ENCODE measurements at regions not wholly inside any gene's neighbourhood (a gene's known extent, or its start where the extent isn't known, plus 50 kb on each side); places are given as distances from the start of the nearest gene placed in this dataset.

- no peak for DNase-seq
Observed at GRCh38 chr6:21893793-21894192, 300.2 kb downstream of the SOX4 start.

GRCh38 chr6:21895555-21895954 is 302.0 kb downstream of the SOX4 start:
- no peak for DNase-seq

- DNase-seq: no peak
Observed at GRCh38 chr6:21898107-21898796, 304.7 kb downstream of the SOX4 start.

GRCh38 chr6:21899708-21900107 is 306.2 kb downstream of the SOX4 start:
- no peak for DNase-seq

GRCh38 chr6:21900730-21901129 is 307.2 kb downstream of the SOX4 start:
- DNase-seq: peak; percentile 39

GRCh38 chr6:21902628-21903169 is 309.1 kb downstream of the SOX4 start:
- no peak for DNase-seq

- no peak for DNase-seq
Observed at GRCh38 chr6:21905531-21905930, 312.0 kb downstream of the SOX4 start.

GRCh38 chr6:21906826-21907225 is 313.3 kb downstream of the SOX4 start:
- no peak for DNase-seq

- no peak for DNase-seq
Observed at GRCh38 chr6:21907291-21907690, 313.7 kb downstream of the SOX4 start.

- DNase-seq: no peak
Observed at GRCh38 chr6:21908161-21908848, 314.8 kb downstream of the SOX4 start.

GRCh38 chr6:21909321-21909720 is 315.8 kb downstream of the SOX4 start:
- DNase-seq: no peak

- DNase-seq: no peak
Observed at GRCh38 chr6:21911208-21911607, 317.7 kb downstream of the SOX4 start.

- no peak for DNase-seq
Observed at GRCh38 chr6:21912151-21912832, 318.7 kb downstream of the SOX4 start.

GRCh38 chr6:21914121-21914973 is 320.8 kb downstream of the SOX4 start:
- no peak for DNase-seq

- DNase-seq: peak; percentile 25
Observed at GRCh38 chr6:21915707-21916260, 322.2 kb downstream of the SOX4 start.

- no peak for DNase-seq
Observed at GRCh38 chr6:21918041-21918440, 324.5 kb downstream of the SOX4 start.

- DNase-seq: no peak
Observed at GRCh38 chr6:21918666-21919065, 325.1 kb downstream of the SOX4 start.

- no peak for DNase-seq
Observed at GRCh38 chr6:21922086-21922485, 328.5 kb downstream of the SOX4 start.

- DNase-seq: no peak
Observed at GRCh38 chr6:21924002-21924401, 330.5 kb downstream of the SOX4 start.

GRCh38 chr6:21928827-21929226 is 335.3 kb downstream of the SOX4 start:
- no peak for DNase-seq

- DNase-seq: peak; percentile 11
Observed at GRCh38 chr6:21931641-21932335, 338.2 kb downstream of the SOX4 start.

- DNase-seq: no peak
Observed at GRCh38 chr6:21933351-21933750, 339.8 kb downstream of the SOX4 start.

Data from HCEC 1CT (cell line).